HL-60 (cell line): ENCODE measurements at regions not wholly inside any gene's neighbourhood (a gene's known extent, or its start where the extent isn't known, plus 50 kb on each side); places are given as distances from the start of the nearest gene placed in this dataset.

ENCODE experiments used
- DNase-seq, 2 experiments: peaks; one replicate each; pipeline ENCODE4 v3.0.0-alpha.2; 2010 to 2020; ENCODE audit warnings: low read depth in 1 of 2, low spot score in 1 of 2
- H3K27ac ChIP-seq: fragments of 250-450 bp; sonication (Bioruptor Pico); replicated peaks from 2 replicates; pipeline ENCODE4 v1.5.1; 2020; ENCODE audit warnings: mild to moderate bottlenecking, moderate library complexity
- H3K27me3 ChIP-seq: fragments of 250-450 bp; sonication (Bioruptor Pico); 2 replicates; pipeline ENCODE4 v1.5.1; 2021; ENCODE audit warnings: mild to moderate bottlenecking, moderate library complexity; ENCODE audit not compliant: insufficient read depth, poor library complexity, severe bottlenecking
- H3K4me3 ChIP-seq: replicated peaks from 2 replicates; pipeline ENCODE4 v1.5.1; 2011; ENCODE audit warnings: mild to moderate bottlenecking, control low read depth, low read length; ENCODE audit not compliant: insufficient read depth
- GABPA ChIP-seq: IDR thresholded peaks from 2 replicates; pipeline ENCODE4 v1.6.1; 2012; ENCODE audit warnings: low read depth
- POLR2AphosphoS5 ChIP-seq: IDR thresholded peaks from 2 replicates; pipeline ENCODE4 v1.6.1; 2012; ENCODE audit warnings: low read depth
- SPI1 ChIP-seq: IDR thresholded peaks from 2 replicates; pipeline ENCODE4 v1.6.1; 2012; ENCODE audit warnings: low read depth, mild to moderate bottlenecking, borderline replicate concordance
- TF ChIP-seq, protein P1 (sequence below): IDR thresholded peaks from one replicate; pipeline ENCODE4 v1.5.1; 2011; ENCODE audit warnings: low read length, control low read depth, inconsistent platforms; ENCODE audit not compliant: insufficient read depth
- TF ChIP-seq, protein P2 (sequence below): IDR thresholded peaks from 2 replicates; pipeline ENCODE4 v1.6.1; 2012; ENCODE audit warnings: low read depth; ENCODE audit not compliant: insufficient replicate concordance

DNA sequence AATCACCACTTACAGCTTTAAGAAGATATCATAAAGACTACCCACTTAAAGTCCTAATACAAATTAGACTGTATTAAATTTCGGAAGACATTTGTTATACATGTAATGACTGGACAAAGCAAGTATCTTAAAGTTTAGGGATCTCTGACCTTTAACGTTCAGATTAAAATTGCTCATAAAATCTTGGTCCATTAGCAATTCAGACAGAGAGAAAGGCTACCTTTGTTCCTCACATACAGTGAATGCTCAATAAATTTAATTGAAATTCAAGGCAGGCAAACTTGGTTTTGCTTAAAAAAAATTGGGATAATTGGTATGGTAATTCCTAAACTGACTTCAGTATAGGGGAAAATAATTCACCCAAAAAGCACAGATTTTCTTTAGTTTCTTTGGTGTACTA lies 285.9 kb upstream of the EMCN start:
- H3K27ac ChIP-seq: no peak overlapping the region
- no peak overlapping the region for H3K4me3 ChIP-seq
- H3K27me3 ChIP-seq: no peaks in the 10 kb centered on the region
- no peak for TF ChIP-seq GABPA
- TF ChIP-seq POLR2AphosphoS5: no peak
- DNase-seq: no peak

DNA sequence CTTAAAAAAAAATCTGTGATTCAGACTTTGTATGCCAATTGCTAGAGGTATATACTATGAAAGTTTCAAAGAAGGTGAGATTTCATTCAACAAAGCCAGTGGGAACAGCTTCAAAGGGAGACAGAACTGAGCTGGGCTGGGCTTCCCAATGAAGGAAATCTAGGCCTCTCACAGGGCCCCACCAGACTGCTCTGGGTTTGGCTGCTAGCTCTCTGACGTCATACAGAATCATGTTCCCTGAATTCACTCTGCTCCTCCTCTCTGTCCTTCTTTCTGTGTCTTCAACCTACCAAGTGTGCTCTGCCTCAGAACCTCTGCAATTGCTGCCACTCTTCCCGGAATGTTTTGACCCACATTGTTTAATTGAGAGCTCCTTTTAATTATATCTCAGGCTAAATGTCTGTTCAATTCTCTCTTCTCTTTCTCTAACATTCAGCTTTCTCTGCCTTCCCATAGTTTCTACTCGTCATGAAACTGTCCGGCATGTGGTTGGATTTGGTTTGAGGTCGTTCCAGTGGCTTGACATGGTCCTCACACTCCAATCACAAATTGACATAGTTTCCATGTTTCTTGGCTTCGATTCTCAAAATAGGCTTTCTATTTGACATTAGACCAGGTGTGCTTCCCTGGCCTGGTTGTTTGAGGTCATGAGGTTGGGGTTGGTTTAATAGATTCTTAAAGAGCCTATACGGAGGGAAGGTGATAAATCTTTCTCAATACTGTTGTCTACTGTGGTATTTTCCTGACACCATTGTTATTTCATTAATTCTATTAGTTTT lies 282.1 kb upstream of the EMCN start:
- H3K27ac ChIP-seq: no peak overlapping the region
- H3K4me3 ChIP-seq: no peak overlapping the region
- no peak for DNase-seq
- no peak for TF ChIP-seq POLR2AphosphoS5
- TF ChIP-seq, protein P1, sequence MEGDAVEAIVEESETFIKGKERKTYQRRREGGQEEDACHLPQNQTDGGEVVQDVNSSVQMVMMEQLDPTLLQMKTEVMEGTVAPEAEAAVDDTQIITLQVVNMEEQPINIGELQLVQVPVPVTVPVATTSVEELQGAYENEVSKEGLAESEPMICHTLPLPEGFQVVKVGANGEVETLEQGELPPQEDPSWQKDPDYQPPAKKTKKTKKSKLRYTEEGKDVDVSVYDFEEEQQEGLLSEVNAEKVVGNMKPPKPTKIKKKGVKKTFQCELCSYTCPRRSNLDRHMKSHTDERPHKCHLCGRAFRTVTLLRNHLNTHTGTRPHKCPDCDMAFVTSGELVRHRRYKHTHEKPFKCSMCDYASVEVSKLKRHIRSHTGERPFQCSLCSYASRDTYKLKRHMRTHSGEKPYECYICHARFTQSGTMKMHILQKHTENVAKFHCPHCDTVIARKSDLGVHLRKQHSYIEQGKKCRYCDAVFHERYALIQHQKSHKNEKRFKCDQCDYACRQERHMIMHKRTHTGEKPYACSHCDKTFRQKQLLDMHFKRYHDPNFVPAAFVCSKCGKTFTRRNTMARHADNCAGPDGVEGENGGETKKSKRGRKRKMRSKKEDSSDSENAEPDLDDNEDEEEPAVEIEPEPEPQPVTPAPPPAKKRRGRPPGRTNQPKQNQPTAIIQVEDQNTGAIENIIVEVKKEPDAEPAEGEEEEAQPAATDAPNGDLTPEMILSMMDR: no peak
- TF ChIP-seq SPI1: no peak
- TF ChIP-seq GABPA: no peak
- TF ChIP-seq, protein P2, sequence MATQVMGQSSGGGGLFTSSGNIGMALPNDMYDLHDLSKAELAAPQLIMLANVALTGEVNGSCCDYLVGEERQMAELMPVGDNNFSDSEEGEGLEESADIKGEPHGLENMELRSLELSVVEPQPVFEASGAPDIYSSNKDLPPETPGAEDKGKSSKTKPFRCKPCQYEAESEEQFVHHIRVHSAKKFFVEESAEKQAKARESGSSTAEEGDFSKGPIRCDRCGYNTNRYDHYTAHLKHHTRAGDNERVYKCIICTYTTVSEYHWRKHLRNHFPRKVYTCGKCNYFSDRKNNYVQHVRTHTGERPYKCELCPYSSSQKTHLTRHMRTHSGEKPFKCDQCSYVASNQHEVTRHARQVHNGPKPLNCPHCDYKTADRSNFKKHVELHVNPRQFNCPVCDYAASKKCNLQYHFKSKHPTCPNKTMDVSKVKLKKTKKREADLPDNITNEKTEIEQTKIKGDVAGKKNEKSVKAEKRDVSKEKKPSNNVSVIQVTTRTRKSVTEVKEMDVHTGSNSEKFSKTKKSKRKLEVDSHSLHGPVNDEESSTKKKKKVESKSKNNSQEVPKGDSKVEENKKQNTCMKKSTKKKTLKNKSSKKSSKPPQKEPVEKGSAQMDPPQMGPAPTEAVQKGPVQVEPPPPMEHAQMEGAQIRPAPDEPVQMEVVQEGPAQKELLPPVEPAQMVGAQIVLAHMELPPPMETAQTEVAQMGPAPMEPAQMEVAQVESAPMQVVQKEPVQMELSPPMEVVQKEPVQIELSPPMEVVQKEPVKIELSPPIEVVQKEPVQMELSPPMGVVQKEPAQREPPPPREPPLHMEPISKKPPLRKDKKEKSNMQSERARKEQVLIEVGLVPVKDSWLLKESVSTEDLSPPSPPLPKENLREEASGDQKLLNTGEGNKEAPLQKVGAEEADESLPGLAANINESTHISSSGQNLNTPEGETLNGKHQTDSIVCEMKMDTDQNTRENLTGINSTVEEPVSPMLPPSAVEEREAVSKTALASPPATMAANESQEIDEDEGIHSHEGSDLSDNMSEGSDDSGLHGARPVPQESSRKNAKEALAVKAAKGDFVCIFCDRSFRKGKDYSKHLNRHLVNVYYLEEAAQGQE: no peak
- no peaks in the 10 kb centered on the region for H3K27me3 ChIP-seq

DNA sequence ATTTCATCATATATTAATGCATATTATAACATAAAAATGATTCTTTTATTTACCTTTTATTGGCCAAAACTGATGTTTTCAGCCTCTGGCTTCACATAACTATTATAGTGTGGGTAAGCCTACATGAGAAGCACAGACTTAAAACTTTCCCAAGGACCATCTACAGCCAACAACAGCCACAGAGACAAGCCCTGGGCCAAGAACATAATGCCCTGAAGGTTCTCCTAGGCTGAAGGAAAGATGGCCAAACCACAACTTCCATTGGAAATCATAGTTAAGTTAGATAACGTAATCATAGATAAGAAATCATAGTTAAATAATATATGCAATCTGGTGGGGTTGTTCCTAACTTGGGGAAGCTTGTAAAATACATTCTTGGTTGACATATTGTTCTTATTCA lies 280.0 kb upstream of the EMCN start:
- no peaks in the 10 kb centered on the region for H3K27me3 ChIP-seq
- TF ChIP-seq SPI1 (no peak), POLR2AphosphoS5 (no peak), GABPA (no peak)
- TF ChIP-seq, protein P2: no peak
- TF ChIP-seq, protein P1: no peak
- no peak overlapping the region for H3K4me3 ChIP-seq
- no peak overlapping the region for H3K27ac ChIP-seq
- DNase-seq: no peak

DNA sequence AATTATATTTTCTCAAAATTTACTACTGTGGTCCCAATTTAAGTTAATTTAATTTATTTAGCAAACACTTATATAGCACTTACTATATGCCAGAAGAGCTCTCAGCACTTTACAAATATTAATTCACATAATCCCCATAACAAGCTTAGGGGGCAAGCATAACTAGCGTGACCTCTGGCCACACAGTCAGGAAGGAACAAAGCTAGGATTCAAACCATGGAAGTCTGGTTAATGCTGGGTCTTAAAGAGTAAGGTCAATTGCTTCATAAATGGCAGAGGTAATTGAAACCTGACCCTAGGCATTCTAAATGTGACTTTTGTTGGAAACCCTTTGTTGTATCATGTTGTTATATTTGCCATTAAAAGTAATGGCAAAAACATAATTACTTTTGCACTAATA lies 279.5 kb upstream of the EMCN start:
- H3K4me3 ChIP-seq: no peak overlapping the region
- no peak overlapping the region for H3K27ac ChIP-seq
- H3K27me3 ChIP-seq: no peaks in the 10 kb centered on the region
- no peak for DNase-seq
- no peak for TF ChIP-seq GABPA
- TF ChIP-seq SPI1: no peak
- TF ChIP-seq, protein P2: no peak
- no peak for TF ChIP-seq POLR2AphosphoS5
